SK-N-SH (cell line): ENCODE measurements at regions not wholly inside any gene's neighbourhood (a gene's known extent, or its start where the extent isn't known, plus 50 kb on each side); places are given as distances from the start of the nearest gene placed in this dataset.

Experiments used
- CTCF ChIA-PET: fragments of 300-600, 350-600 bp; formaldehyde crosslinking; extraction: SDS; loops from one replicate; lab custom pipeline; 2021; lab: Yijun Ruan, JAX
- POLR2A ChIA-PET: fragments of 350-600 bp; sonication (Branson Sonifier 250); formaldehyde crosslinking; extraction: SDS; loops from one replicate; lab custom pipeline; 2020; ENCODE audit warnings: antibody characterized with exemption, inconsistent platforms; lab: Yijun Ruan, JAX
- DNase-seq: peaks from one replicate; pipeline ENCODE4 v3.0.0; 2012
- H2AFZ ChIP-seq: fragments of 200-600 bp; sonication (generic); 2 replicates; pipeline ENCODE4 v1.8.1; 2016; ENCODE audit warnings: antibody characterized with exemption, mild to moderate bottlenecking, low read depth
- H3F3A ChIP-seq: fragments of 200-600 bp; sonication (generic); replicated peaks from 2 replicates; pipeline ENCODE3; 2016; ENCODE audit warnings: antibody characterized with exemption, mild to moderate bottlenecking; ENCODE audit not compliant: insufficient read depth
- H3K27ac ChIP-seq, 2 experiments: fragments of 200-500 bp in 1 of 2; fragments of 200-600 bp in 1 of 2; sonication (Bioruptor generic) in 1 of 2; sonication (generic), shearing (Covaris generic) in 1 of 2; 2 replicates each; pipeline versions ENCODE4 v1.5.1 to v1.6.1; 2014 to 2016; ENCODE audit warnings: low read depth in 2 of 2, inconsistent platforms in 1 of 2, low read length in 1 of 2, mild to moderate bottlenecking in 1 of 2, mixed read lengths in 1 of 2
- H3K27me3 ChIP-seq: fragments of 200-600 bp; sonication (generic), shearing (Covaris generic); 2 replicates; pipeline ENCODE4 v1.6.1; 2016; ENCODE audit warnings: mixed run types; ENCODE audit not compliant: insufficient read depth
- H3K36me3 ChIP-seq, 2 experiments: fragments of 200-500 bp in 1 of 2; fragments of 200-600 bp in 1 of 2; sonication (Bioruptor generic) in 1 of 2; sonication (generic) in 1 of 2; replicated peaks in 1 of 2; 2 replicates each; pipeline versions ENCODE3 to v1.5.1; 2014 to 2016; ENCODE audit warnings: low read length in 1 of 2, mild to moderate bottlenecking in 1 of 2; ENCODE audit not compliant: insufficient read depth in 2 of 2, control insufficient read depth in 1 of 2
- H3K4me1 ChIP-seq, 2 experiments: fragments of 200-500 bp in 1 of 2; fragments of 200-600 bp in 1 of 2; sonication (Bioruptor generic) in 1 of 2; sonication (generic), shearing (Covaris generic) in 1 of 2; 2 replicates each; pipeline versions ENCODE4 v1.5.1 to v1.6.1; 2014 to 2016; ENCODE audit warnings: low read depth in 1 of 2, low read length in 1 of 2, mixed run types in 1 of 2; ENCODE audit not compliant: insufficient read depth in 2 of 2, control insufficient read depth in 1 of 2
- H3K4me2 ChIP-seq: fragments of 200-600 bp; sonication (generic), shearing (Covaris generic); 2 replicates; pipeline ENCODE4 v1.6.1; 2017; ENCODE audit warnings: mixed run types
- H3K4me3 ChIP-seq, 2 experiments: fragments of 200-500 bp in 1 of 2; fragments of 200-600 bp in 1 of 2; sonication (Bioruptor generic) in 1 of 2; sonication (generic), shearing (Covaris generic) in 1 of 2; 2 replicates each; pipeline versions ENCODE4 v1.5.1 to v1.8.1; 2014 to 2016; ENCODE audit warnings: low read depth in 2 of 2, inconsistent platforms in 1 of 2, low read length in 1 of 2, mild to moderate bottlenecking in 1 of 2, mixed read lengths in 1 of 2, moderate library complexity in 1 of 2
- H3K79me2 ChIP-seq: fragments of 200-600 bp; sonication (generic); 2 replicates; pipeline ENCODE4 v1.8.1; 2017; ENCODE audit warnings: mild to moderate bottlenecking; ENCODE audit not compliant: insufficient read depth
- H3K9ac ChIP-seq: fragments of 200-600 bp; sonication (generic); 2 replicates; pipeline ENCODE4 v1.6.1; 2017; ENCODE audit warnings: mixed run types
- H3K9me2 ChIP-seq: fragments of 200-600 bp; sonication (generic); 2 replicates; pipeline ENCODE4 v1.6.1; 2017; ENCODE audit warnings: mixed run types
- H3K9me3 ChIP-seq: fragments of 200-600 bp; sonication (generic); 2 replicates; pipeline ENCODE4 v1.6.1; 2017; ENCODE audit warnings: mixed run types, mild to moderate bottlenecking, moderate library complexity
- H4K20me1 ChIP-seq: fragments of 200-600 bp; sonication (generic); 2 replicates; pipeline ENCODE4 v1.6.1; 2017; ENCODE audit warnings: mild to moderate bottlenecking, mixed run types; ENCODE audit not compliant: insufficient read depth
- CHD2 ChIP-seq: fragments of 150-350 bp; IDR thresholded peaks from 2 replicates; pipeline ENCODE4 v1.6.1; 2018; ENCODE audit warnings: low read length; ENCODE audit not compliant: partially characterized antibody
- CTCF ChIP-seq: fragments of 200-600 bp; sonication (generic); IDR thresholded peaks from 2 replicates; pipeline ENCODE4 v1.6.1; 2017; ENCODE audit warnings: antibody characterized with exemption, mild to moderate bottlenecking, moderate library complexity
- ELF1 ChIP-seq: IDR thresholded peaks from 2 replicates; pipeline ENCODE4 v1.4.0; 2012
- EP300 ChIP-seq, 2 experiments: IDR thresholded peaks; 2 replicates each; pipeline versions ENCODE4 v1.4.0 to v1.6.1; 2012; ENCODE audit warnings: borderline replicate concordance in 1 of 2, low read depth in 1 of 2, low read length in 1 of 2
- FOXJ3 ChIP-seq: sonication (generic); formaldehyde crosslinking; IDR thresholded peaks from 2 replicates; pipeline ENCODE4 v1.5.1; 2020; ENCODE audit warnings: mild to moderate bottlenecking, missing genetic modification reagents
- FOXM1 ChIP-seq: IDR thresholded peaks from 2 replicates; pipeline ENCODE4 v1.4.0; 2012; ENCODE audit warnings: low read depth, mild to moderate bottlenecking
- GABPA ChIP-seq: IDR thresholded peaks from 2 replicates; pipeline ENCODE4 v1.4.0; 2012; ENCODE audit warnings: low read depth, mild to moderate bottlenecking
- IRF3 ChIP-seq: fragments of 150-350 bp; IDR thresholded peaks from 2 replicates; pipeline ENCODE4 v1.6.1; 2016; ENCODE audit warnings: mild to moderate bottlenecking, low read depth, low read length
- JUND ChIP-seq: IDR thresholded peaks from 2 replicates; pipeline ENCODE4 v1.4.0; 2012
- MAX ChIP-seq: IDR thresholded peaks from 2 replicates; pipeline ENCODE4 v1.4.0; 2012; ENCODE audit warnings: low read depth
- MEF2A ChIP-seq: IDR thresholded peaks from 2 replicates; pipeline ENCODE4 v1.4.0; 2012; ENCODE audit warnings: low read depth, borderline replicate concordance
- PBX3 ChIP-seq: IDR thresholded peaks from 2 replicates; pipeline ENCODE4; 2012
- POLR2AphosphoS5 ChIP-seq: IDR thresholded peaks from 2 replicates; pipeline ENCODE4 v1.6.1; 2012; ENCODE audit warnings: low read depth, low read length
- RAD21 ChIP-seq: IDR thresholded peaks from 2 replicates; pipeline ENCODE4 v1.6.1; 2012; ENCODE audit warnings: mild to moderate bottlenecking, low read length
- RCOR1 ChIP-seq: fragments of 150-350 bp; IDR thresholded peaks from 2 replicates; pipeline ENCODE4 v1.6.1; 2017; ENCODE audit warnings: antibody characterized with exemption, low read length
- REST ChIP-seq: IDR thresholded peaks from 2 replicates; pipeline ENCODE4 v1.6.1; 2012; ENCODE audit warnings: mild to moderate bottlenecking, low read depth, low read length, moderate library complexity
- RXRA ChIP-seq: IDR thresholded peaks from 2 replicates; pipeline ENCODE4 v1.4.0; 2012; ENCODE audit warnings: low read depth, mild to moderate bottlenecking, borderline replicate concordance
- SIN3A ChIP-seq: IDR thresholded peaks from 2 replicates; pipeline ENCODE4 v1.6.1; 2012; ENCODE audit warnings: low read depth, mild to moderate bottlenecking, low read length, moderate library complexity, borderline replicate concordance
- SMC3 ChIP-seq: IDR thresholded peaks from 2 replicates; pipeline ENCODE4 v1.6.1; 2012; ENCODE audit warnings: low read depth, low read length, improper control_type of control experiment
- TAF1 ChIP-seq: IDR thresholded peaks from 2 replicates; pipeline ENCODE4 v1.6.1; 2012; ENCODE audit warnings: low read depth, mild to moderate bottlenecking, low read length, moderate library complexity, borderline replicate concordance
- TCF12 ChIP-seq: IDR thresholded peaks from 2 replicates; pipeline ENCODE4 v1.4.0; 2012
- USF1 ChIP-seq: IDR thresholded peaks from 2 replicates; pipeline ENCODE4 v1.4.0; 2012; ENCODE audit warnings: low read depth, borderline replicate concordance
- ZBTB33 ChIP-seq: IDR thresholded peaks from 2 replicates; pipeline ENCODE4 v1.4.0; 2012; ENCODE audit warnings: low read depth, borderline replicate concordance
- WGBS: methylation state at CpG from one replicate; pipeline ENCODE4 v1.1.6; 2017; ENCODE audit warnings: low lambda C conversion rate; 5-methylcytosine and 5-hydroxymethylcytosine counted together

- Histone ChIP-seq H3K36me3 (no peaks in the 10 kb centered on the region), H3F3A (no peaks in the 10 kb centered on the region), H3K4me3 (no peak overlapping the region), H2AFZ (no peak overlapping the region), H3K9ac (no peak overlapping the region), H3K79me2 (no peaks in the 10 kb centered on the region), H3K27ac (no peak overlapping the region), H3K4me1 (no peaks in the 10 kb centered on the region), H4K20me1 (no peaks in the 10 kb centered on the region), H3K4me2 (no peak overlapping the region), H3K9me3 (no peaks in the 10 kb centered on the region), H3K27me3 (no peaks in the 10 kb centered on the region), H3K9me2 (no peaks in the 10 kb centered on the region)
- DNase-seq: no peak
- 37% methylated on average over 3 of the region's 3 CpGs for WGBS
- ChIA-PET CTCF (no interaction called here), POLR2A (no interaction called here)
- no peak for TF ChIP-seq RAD21
- no peak for TF ChIP-seq MEF2A
- TF ChIP-seq PBX3: peak; percentile 43
- no peak for TF ChIP-seq RCOR1
- no peak for TF ChIP-seq SIN3A
- TF ChIP-seq CTCF: no peak
- peak; percentile 49; the same call in 1 of the 2 replicates for TF ChIP-seq POLR2AphosphoS5
- TF ChIP-seq GABPA: no peak
- TF ChIP-seq REST: no peak
- TF ChIP-seq USF1: no peak
- TF ChIP-seq RXRA: peak; percentile 57; the same call in 1 of the 2 replicates
- no peak for TF ChIP-seq CHD2
- no peak for TF ChIP-seq FOXJ3
- TF ChIP-seq IRF3: no peak
- no peak for TF ChIP-seq SMC3
- TF ChIP-seq ZBTB33: no peak
- peak; percentile 56 for TF ChIP-seq JUND
- no peak for TF ChIP-seq EP300 (IDR thresholded peaks at IDR 0.05; ENCODE audit: borderline replicate concordance in 1 of 2, low read depth in 1 of 2, low read length in 1 of 2)
- TF ChIP-seq ELF1: no peak
- peak; percentile 57 for TF ChIP-seq TCF12
- no peak for TF ChIP-seq TAF1
- TF ChIP-seq MAX: 0 out of 2 replicates have a peak, but pooled peaks have one; percentile 27
- no peak for TF ChIP-seq FOXM1
These were observed 143.0 kb downstream of the GPBP1 start for GRCh38 chr5:57316798-57317327.
